WTC11 (cell line): ENCODE measurements at regions not wholly inside any gene's neighbourhood (a gene's known extent, or its start where the extent isn't known, plus 50 kb on each side); places are given as distances from the start of the nearest gene placed in this dataset.

Experiments
- ATAC-seq: fragments of 200-7000 bp; cut with Tn5 transposase; 2 replicates; pipeline ENCODE4 v1.10.0; 2021; ENCODE audit warnings: mild to moderate bottlenecking, moderate library complexity
- CTCF ChIA-PET: fragments of 300-600 bp; sonication (Branson Sonifier 250); formaldehyde crosslinking; loops from one replicate; lab custom pipeline; 2021; ENCODE audit warnings: antibody characterized with exemption; lab: Charles Lee
- POLR2A ChIA-PET: fragments of 350-600 bp; sonication (Branson Sonifier 250); formaldehyde crosslinking; loops from one replicate; lab custom pipeline; 2021; ENCODE audit warnings: antibody characterized with exemption; lab: Charles Lee
- DNase-seq: peaks from one replicate; pipeline ENCODE4 v3.0.0; 2021; ENCODE audit warnings: low spot score
- H3K27ac Mint-ChIP-seq: 2 replicates; pipeline ENCODE4 v1.8.0; 2021; ENCODE audit warnings: mixed read lengths
- H3K27me3 Mint-ChIP-seq: 2 replicates; pipeline ENCODE4 v1.8.0; 2021; ENCODE audit warnings: low read depth, mild to moderate bottlenecking, moderate library complexity, mixed read lengths
- H3K36me3 Mint-ChIP-seq: 2 replicates; pipeline ENCODE4 v1.8.0; 2021; ENCODE audit warnings: mixed read lengths
- H3K4me1 Mint-ChIP-seq: 2 replicates; pipeline ENCODE4 v1.8.0; 2022; ENCODE audit warnings: mixed read lengths
- H3K4me3 Mint-ChIP-seq: 2 replicates; pipeline ENCODE4 v1.8.0; 2021; ENCODE audit warnings: mild to moderate bottlenecking, moderate library complexity, mixed read lengths
- H3K9me3 Mint-ChIP-seq: 2 replicates; pipeline ENCODE4 v1.8.0; 2021; ENCODE audit warnings: mixed read lengths
- CREB1 ChIP-seq: sonication (generic); formaldehyde crosslinking; IDR thresholded peaks from 2 replicates; pipeline ENCODE4 v1.8.0; 2023; ENCODE audit warnings: mild to moderate bottlenecking, missing genetic modification reagents
- CREM ChIP-seq: sonication (generic); formaldehyde crosslinking; IDR thresholded peaks from 2 replicates; pipeline ENCODE4 v1.8.1; 2022; ENCODE audit warnings: mild to moderate bottlenecking, missing genetic modification reagents, moderate library complexity
- EMX1 ChIP-seq: fragments of 250-450 bp; sonication (Bioruptor Pico); IDR thresholded peaks from 2 replicates; pipeline ENCODE4 v1.8.0; 2021; ENCODE audit warnings: mild to moderate bottlenecking
- ESRRA ChIP-seq: sonication (generic); formaldehyde crosslinking; IDR thresholded peaks from 2 replicates; pipeline ENCODE4 v1.8.1; 2022; ENCODE audit warnings: mild to moderate bottlenecking, missing genetic modification reagents, borderline replicate concordance
- FOXK1 ChIP-seq: sonication (generic); formaldehyde crosslinking; IDR thresholded peaks from 2 replicates; pipeline ENCODE4 v1.8.0; 2022; ENCODE audit warnings: mild to moderate bottlenecking, moderate library complexity, missing genetic modification reagents
- GABPB1 ChIP-seq: sonication (generic); formaldehyde crosslinking; IDR thresholded peaks from 2 replicates; pipeline ENCODE4 v1.8.1; 2023; ENCODE audit warnings: mild to moderate bottlenecking, missing genetic modification reagents
- NR2C2 ChIP-seq: sonication (generic); formaldehyde crosslinking; IDR thresholded peaks from 2 replicates; pipeline ENCODE4 v1.8.0; 2022; ENCODE audit warnings: mild to moderate bottlenecking, missing genetic modification reagents
- PRRX2 ChIP-seq: fragments of 250-450 bp; sonication (Bioruptor Pico); IDR thresholded peaks from 2 replicates; pipeline ENCODE4 v1.8.0; 2021; ENCODE audit warnings: mild to moderate bottlenecking
- ZNF219 ChIP-seq: sonication (generic); formaldehyde crosslinking; IDR thresholded peaks from 2 replicates; pipeline ENCODE4 v1.8.0; 2023; ENCODE audit warnings: missing genetic modification reagents, mild to moderate bottlenecking, borderline replicate concordance
- TF ChIP-seq, protein P1 (sequence below): sonication (generic); formaldehyde crosslinking; IDR thresholded peaks from 2 replicates; pipeline ENCODE4 v1.8.0; 2022; ENCODE audit warnings: mild to moderate bottlenecking, missing genetic modification reagents
- TF ChIP-seq, protein P2 (sequence below): fragments of 250-450 bp; sonication (Bioruptor Pico); IDR thresholded peaks from 2 replicates; pipeline ENCODE4 v1.9.0; 2021; ENCODE audit warnings: moderate library complexity, mild to moderate bottlenecking, inconsistent platforms, borderline replicate concordance
- TF ChIP-seq, protein P3 (sequence below): sonication (generic); formaldehyde crosslinking; IDR thresholded peaks from 2 replicates; pipeline ENCODE4 v1.8.1; 2023; ENCODE audit warnings: mild to moderate bottlenecking, missing genetic modification reagents
- TF ChIP-seq, protein P4 (sequence below): fragments of 250-450 bp; sonication (Bioruptor Pico); IDR thresholded peaks from 2 replicates; pipeline ENCODE4 v1.9.0; 2021; ENCODE audit warnings: mild to moderate bottlenecking
- TF ChIP-seq, protein P5 (sequence below): sonication (generic); formaldehyde crosslinking; IDR thresholded peaks from 2 replicates; pipeline ENCODE4 v1.8.0; 2023; ENCODE audit warnings: mild to moderate bottlenecking, missing genetic modification reagents
- TF ChIP-seq, protein P6 (sequence below): sonication (generic); formaldehyde crosslinking; IDR thresholded peaks from 2 replicates; pipeline ENCODE4 v1.8.1; 2022; ENCODE audit warnings: mild to moderate bottlenecking, moderate library complexity, missing genetic modification reagents

DNA sequence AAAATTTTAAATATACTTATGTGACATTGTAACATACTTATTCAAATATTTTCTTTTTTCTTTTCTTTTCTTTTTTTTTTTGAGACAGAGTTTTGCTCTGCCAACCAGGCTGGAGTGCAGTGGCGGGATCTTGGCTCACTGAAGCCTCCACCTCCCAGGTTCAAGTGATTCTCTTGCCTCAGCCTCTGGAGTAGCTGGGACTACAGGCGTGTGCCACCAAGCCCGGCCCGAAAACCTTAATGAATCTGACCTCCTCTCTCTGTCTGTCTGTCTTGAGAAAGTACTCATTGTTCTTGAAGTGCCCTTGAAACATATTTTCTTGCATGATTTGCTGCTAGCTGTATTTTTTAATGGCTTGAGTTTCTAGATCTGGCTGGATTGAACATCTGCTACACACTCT, 136.8 kb downstream of the ANAPC4 start:
- no peaks in the 10 kb centered on the region for H3K4me1 Mint-ChIP-seq
- CTCF ChIA-PET = interaction anchor here (0.6 kb wide), 1 partner anchor 211 kb away, joined by 4 read pairs; no protein-coding TSS in a partner anchor
- H3K36me3 Mint-ChIP-seq = no peaks in the 10 kb centered on the region

DNA sequence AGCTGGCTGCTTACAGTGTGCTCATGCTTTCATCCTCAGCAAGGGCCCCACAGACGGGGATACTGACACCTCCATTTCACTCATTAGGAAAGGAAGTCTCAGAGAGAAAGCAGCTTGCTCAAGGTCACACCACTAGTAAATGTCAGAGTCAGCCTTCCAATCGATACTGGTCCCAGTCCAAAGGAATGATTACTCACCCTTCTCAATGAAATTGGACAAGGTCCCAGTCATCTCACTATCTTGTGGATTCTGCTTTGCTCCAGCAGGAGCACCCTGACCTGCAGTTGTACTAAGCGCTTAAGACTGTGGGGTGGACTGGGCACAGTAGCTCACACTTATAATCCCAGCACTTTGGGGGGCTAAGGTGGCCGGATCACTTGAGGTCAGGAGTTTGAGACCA, 132.2 kb upstream of the SLC34A2 start:
- TF ChIP-seq, protein P1, sequence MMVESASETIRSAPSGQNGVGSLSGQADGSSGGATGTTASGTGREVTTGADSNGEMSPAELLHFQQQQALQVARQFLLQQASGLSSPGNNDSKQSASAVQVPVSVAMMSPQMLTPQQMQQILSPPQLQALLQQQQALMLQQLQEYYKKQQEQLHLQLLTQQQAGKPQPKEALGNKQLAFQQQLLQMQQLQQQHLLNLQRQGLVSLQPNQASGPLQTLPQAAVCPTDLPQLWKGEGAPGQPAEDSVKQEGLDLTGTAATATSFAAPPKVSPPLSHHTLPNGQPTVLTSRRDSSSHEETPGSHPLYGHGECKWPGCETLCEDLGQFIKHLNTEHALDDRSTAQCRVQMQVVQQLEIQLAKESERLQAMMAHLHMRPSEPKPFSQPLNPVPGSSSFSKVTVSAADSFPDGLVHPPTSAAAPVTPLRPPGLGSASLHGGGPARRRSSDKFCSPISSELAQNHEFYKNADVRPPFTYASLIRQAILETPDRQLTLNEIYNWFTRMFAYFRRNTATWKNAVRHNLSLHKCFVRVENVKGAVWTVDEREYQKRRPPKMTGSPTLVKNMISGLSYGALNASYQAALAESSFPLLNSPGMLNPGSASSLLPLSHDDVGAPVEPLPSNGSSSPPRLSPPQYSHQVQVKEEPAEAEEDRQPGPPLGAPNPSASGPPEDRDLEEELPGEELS (CRISPR knock-in tag) = no peak
- TF ChIP-seq, protein P2, sequence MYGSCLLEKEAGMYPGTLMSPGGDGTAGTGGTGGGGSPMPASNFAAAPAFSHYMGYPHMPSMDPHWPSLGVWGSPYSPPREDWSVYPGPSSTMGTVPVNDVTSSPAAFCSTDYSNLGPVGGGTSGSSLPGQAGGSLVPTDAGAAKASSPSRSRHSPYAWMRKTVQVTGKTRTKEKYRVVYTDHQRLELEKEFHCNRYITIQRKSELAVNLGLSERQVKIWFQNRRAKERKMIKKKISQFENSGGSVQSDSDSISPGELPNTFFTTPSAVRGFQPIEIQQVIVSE (CRISPR knock-in tag) = no peak
- TF ChIP-seq PRRX2 = no peak
- TF ChIP-seq, protein P3, sequence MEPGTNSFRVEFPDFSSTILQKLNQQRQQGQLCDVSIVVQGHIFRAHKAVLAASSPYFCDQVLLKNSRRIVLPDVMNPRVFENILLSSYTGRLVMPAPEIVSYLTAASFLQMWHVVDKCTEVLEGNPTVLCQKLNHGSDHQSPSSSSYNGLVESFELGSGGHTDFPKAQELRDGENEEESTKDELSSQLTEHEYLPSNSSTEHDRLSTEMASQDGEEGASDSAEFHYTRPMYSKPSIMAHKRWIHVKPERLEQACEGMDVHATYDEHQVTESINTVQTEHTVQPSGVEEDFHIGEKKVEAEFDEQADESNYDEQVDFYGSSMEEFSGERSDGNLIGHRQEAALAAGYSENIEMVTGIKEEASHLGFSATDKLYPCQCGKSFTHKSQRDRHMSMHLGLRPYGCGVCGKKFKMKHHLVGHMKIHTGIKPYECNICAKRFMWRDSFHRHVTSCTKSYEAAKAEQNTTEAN (CRISPR knock-in tag) = no peak
- TF ChIP-seq ZNF219 = no peak
- TF ChIP-seq, all 79 proteins: peak for 0
- ChIA-PET CTCF (interaction anchor here (0.5 to 1.0 kb wide), 2 partner anchors 8 to 247 kb away, joined by 3 read pairs; no protein-coding TSS in a partner anchor), POLR2A (no interaction called here)
- H3K4me3 Mint-ChIP-seq = no peak overlapping the region
- ATAC-seq (no peak), DNase-seq (no peak)
- H3K27me3 Mint-ChIP-seq = peaks cover 30% of the 10 kb centered on the region
- no peaks in the 10 kb centered on the region for H3K9me3 Mint-ChIP-seq
- no peaks in the 10 kb centered on the region for H3K36me3 Mint-ChIP-seq
- H3K27ac Mint-ChIP-seq = no peak overlapping the region
- H3K4me1 Mint-ChIP-seq = peaks cover 7% of the 10 kb centered on the region

More for the DNA sequence above, 136.8 kb downstream of the ANAPC4 start:
- ATAC-seq = no peak
- no peak for DNase-seq
- no peak overlapping the region for H3K27ac Mint-ChIP-seq
- POLR2A ChIA-PET = no interaction called here
- H3K27me3 Mint-ChIP-seq = peaks cover 7% of the 10 kb centered on the region; the same call in 1 of the 2 replicates
- no peak overlapping the region for H3K4me3 Mint-ChIP-seq
- no peaks in the 10 kb centered on the region for H3K9me3 Mint-ChIP-seq
- no peak for TF ChIP-seq NR2C2
- TF ChIP-seq, protein P4, sequence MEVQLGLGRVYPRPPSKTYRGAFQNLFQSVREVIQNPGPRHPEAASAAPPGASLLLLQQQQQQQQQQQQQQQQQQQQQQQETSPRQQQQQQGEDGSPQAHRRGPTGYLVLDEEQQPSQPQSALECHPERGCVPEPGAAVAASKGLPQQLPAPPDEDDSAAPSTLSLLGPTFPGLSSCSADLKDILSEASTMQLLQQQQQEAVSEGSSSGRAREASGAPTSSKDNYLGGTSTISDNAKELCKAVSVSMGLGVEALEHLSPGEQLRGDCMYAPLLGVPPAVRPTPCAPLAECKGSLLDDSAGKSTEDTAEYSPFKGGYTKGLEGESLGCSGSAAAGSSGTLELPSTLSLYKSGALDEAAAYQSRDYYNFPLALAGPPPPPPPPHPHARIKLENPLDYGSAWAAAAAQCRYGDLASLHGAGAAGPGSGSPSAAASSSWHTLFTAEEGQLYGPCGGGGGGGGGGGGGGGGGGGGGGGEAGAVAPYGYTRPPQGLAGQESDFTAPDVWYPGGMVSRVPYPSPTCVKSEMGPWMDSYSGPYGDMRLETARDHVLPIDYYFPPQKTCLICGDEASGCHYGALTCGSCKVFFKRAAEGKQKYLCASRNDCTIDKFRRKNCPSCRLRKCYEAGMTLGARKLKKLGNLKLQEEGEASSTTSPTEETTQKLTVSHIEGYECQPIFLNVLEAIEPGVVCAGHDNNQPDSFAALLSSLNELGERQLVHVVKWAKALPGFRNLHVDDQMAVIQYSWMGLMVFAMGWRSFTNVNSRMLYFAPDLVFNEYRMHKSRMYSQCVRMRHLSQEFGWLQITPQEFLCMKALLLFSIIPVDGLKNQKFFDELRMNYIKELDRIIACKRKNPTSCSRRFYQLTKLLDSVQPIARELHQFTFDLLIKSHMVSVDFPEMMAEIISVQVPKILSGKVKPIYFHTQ = no peak
- TF ChIP-seq GABPB1 (CRISPR knock-in tag) = no peak
- TF ChIP-seq ESRRA (CRISPR knock-in tag) = no peak
- no peak for TF ChIP-seq CREM
- no peak for TF ChIP-seq EMX1 (CRISPR knock-in tag)
- no peak for TF ChIP-seq CREB1 (CRISPR knock-in tag)
- TF ChIP-seq, protein P5, sequence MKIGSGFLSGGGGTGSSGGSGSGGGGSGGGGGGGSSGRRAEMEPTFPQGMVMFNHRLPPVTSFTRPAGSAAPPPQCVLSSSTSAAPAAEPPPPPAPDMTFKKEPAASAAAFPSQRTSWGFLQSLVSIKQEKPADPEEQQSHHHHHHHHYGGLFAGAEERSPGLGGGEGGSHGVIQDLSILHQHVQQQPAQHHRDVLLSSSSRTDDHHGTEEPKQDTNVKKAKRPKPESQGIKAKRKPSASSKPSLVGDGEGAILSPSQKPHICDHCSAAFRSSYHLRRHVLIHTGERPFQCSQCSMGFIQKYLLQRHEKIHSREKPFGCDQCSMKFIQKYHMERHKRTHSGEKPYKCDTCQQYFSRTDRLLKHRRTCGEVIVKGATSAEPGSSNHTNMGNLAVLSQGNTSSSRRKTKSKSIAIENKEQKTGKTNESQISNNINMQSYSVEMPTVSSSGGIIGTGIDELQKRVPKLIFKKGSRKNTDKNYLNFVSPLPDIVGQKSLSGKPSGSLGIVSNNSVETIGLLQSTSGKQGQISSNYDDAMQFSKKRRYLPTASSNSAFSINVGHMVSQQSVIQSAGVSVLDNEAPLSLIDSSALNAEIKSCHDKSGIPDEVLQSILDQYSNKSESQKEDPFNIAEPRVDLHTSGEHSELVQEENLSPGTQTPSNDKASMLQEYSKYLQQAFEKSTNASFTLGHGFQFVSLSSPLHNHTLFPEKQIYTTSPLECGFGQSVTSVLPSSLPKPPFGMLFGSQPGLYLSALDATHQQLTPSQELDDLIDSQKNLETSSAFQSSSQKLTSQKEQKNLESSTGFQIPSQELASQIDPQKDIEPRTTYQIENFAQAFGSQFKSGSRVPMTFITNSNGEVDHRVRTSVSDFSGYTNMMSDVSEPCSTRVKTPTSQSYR (CRISPR knock-in tag) = no peak
- TF ChIP-seq, protein P6, sequence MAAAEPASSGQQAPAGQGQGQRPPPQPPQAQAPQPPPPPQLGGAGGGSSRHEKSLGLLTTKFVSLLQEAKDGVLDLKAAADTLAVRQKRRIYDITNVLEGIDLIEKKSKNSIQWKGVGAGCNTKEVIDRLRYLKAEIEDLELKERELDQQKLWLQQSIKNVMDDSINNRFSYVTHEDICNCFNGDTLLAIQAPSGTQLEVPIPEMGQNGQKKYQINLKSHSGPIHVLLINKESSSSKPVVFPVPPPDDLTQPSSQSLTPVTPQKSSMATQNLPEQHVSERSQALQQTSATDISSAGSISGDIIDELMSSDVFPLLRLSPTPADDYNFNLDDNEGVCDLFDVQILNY (CRISPR knock-in tag) = no peak
- no peak for TF ChIP-seq FOXK1 (CRISPR knock-in tag)
